Vagina (tissue), 2 donors: ENCODE measurements at regions not wholly inside any gene's neighbourhood (a gene's known extent, or its start where the extent isn't known, plus 50 kb on each side); places are given as distances from the start of the nearest gene placed in this dataset.

Source experiments
- CTCF ChIP-seq, 3 experiments: fragments of 450-650 bp in 2 of 3; fragments of 200-600 bp in 1 of 3; sonication (generic) in 1 of 3; IDR thresholded peaks; one replicate each; pipeline ENCODE4 v1.5.1; 2017 to 2019; ENCODE audit warnings: antibody characterized with exemption in 3 of 3, mild to moderate bottlenecking in 2 of 3, moderate library complexity in 2 of 3
- POLR2AphosphoS5 ChIP-seq, 2 donors: sonication (generic); formaldehyde crosslinking; IDR thresholded peaks; one replicate each; pipeline ENCODE4 v1.9.0; 2017; ENCODE audit warnings: antibody characterized with exemption in 2 of 2, mild to moderate bottlenecking in 2 of 2, low read depth in 1 of 2; ENCODE audit not compliant: insufficient read depth in 1 of 2

- no peak for TF ChIP-seq CTCF (IDR thresholded peaks at IDR 0.05)
- TF ChIP-seq POLR2AphosphoS5 (IDR thresholded peaks at IDR 0.05; ENCODE audit: insufficient read depth in 1 of 2, low read depth in 1 of 2) = no peak
Measured at GRCh38 chr2:104936527-104936926, 82.6 kb downstream of the POU3F3 start.
